PC-3 (cell line): ENCODE measurements at regions not wholly inside any gene's neighbourhood (a gene's known extent, or its start where the extent isn't known, plus 50 kb on each side); places are given as distances from the start of the nearest gene placed in this dataset.

Source experiments
- EZH2phosphoT487 ChIP-seq: fragments of 300-600 bp; sonication (generic); IDR thresholded peaks from 2 replicates; pipeline ENCODE4 v1.6.1; 2018; ENCODE audit warnings: mild to moderate bottlenecking, antibody characterized with exemption, low read length, borderline replicate concordance
- TF ChIP-seq, protein P1 (sequence below): fragments of 300-600 bp; sonication (generic); conservative IDR thresholded peaks from 2 replicates; pipeline ENCODE4 v1.5.1; 2017; ENCODE audit warnings: antibody characterized with exemption, low read depth, mild to moderate bottlenecking, low read length

DNA sequence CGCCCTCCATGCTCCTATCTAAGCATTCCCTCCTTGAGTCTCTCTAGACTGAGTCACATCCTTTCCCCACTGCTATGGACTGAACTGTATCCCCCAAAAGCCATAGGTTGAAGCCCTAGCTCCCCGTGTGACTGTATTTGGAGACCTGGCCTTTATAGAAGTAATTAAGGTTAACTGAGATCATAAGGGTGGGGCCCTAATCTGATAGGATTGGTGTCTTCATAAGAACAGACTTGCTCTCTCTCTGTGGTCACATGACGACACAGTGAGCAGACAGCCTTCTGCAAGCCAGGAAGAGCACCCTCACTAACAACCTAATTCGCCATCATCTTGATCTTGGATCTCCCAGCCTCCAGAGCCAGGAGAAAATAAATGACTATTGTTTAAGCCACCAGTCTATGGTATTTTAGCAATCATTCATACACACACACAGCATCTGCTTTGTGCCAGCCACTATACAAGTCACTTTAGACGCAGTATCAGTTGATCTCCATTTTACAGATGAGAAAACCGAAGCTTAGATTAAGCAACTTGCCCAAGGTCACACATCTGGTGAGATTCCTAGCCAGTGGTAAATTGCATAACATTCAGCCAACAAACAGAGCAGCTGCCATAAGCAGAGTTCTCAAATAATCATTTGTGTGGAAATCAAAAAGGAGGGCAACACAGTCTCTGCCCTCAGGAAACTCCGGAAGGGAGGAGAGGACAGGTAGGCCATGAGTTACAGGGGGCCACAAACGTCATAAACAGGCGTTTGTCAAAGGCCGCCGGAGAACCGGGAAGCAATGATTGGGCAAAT is 66.3 kb upstream of the HES1 start:
- TF ChIP-seq, protein P1, sequence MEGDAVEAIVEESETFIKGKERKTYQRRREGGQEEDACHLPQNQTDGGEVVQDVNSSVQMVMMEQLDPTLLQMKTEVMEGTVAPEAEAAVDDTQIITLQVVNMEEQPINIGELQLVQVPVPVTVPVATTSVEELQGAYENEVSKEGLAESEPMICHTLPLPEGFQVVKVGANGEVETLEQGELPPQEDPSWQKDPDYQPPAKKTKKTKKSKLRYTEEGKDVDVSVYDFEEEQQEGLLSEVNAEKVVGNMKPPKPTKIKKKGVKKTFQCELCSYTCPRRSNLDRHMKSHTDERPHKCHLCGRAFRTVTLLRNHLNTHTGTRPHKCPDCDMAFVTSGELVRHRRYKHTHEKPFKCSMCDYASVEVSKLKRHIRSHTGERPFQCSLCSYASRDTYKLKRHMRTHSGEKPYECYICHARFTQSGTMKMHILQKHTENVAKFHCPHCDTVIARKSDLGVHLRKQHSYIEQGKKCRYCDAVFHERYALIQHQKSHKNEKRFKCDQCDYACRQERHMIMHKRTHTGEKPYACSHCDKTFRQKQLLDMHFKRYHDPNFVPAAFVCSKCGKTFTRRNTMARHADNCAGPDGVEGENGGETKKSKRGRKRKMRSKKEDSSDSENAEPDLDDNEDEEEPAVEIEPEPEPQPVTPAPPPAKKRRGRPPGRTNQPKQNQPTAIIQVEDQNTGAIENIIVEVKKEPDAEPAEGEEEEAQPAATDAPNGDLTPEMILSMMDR: no peak
- TF ChIP-seq EZH2phosphoT487: no peak
